ENCODE measurements at regions not wholly inside any gene's neighbourhood (a gene's known extent, or its start where the extent isn't known, plus 50 kb on each side); places are given as distances from the start of the nearest gene placed in this dataset.

DNA sequence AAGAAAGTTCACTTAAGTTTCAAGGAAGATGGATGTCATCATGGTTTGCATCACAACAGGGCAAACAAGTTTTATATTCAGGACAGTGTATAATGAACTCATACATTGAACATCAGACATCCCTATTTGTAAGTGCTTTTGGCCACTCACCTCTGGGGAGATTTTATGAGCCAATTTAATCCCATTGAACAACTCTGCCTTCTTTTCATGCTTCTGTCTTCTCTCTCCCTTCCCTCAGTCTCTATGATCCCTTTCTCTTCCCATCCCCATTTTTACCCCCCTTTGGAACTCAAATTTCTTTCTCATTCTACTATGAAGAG is 234.3 kb upstream of the POU2AF2 start:
- TF ChIP-seq, protein P1, sequence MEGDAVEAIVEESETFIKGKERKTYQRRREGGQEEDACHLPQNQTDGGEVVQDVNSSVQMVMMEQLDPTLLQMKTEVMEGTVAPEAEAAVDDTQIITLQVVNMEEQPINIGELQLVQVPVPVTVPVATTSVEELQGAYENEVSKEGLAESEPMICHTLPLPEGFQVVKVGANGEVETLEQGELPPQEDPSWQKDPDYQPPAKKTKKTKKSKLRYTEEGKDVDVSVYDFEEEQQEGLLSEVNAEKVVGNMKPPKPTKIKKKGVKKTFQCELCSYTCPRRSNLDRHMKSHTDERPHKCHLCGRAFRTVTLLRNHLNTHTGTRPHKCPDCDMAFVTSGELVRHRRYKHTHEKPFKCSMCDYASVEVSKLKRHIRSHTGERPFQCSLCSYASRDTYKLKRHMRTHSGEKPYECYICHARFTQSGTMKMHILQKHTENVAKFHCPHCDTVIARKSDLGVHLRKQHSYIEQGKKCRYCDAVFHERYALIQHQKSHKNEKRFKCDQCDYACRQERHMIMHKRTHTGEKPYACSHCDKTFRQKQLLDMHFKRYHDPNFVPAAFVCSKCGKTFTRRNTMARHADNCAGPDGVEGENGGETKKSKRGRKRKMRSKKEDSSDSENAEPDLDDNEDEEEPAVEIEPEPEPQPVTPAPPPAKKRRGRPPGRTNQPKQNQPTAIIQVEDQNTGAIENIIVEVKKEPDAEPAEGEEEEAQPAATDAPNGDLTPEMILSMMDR (IDR thresholded peaks at IDR 0.05) = no peak
- no peak for TF ChIP-seq POLR2A (IDR thresholded peaks at IDR 0.05)
